HG03103 (cell line): ENCODE measurements at regions not wholly inside any gene's neighbourhood (a gene's known extent, or its start where the extent isn't known, plus 50 kb on each side); places are given as distances from the start of the nearest gene placed in this dataset.

Source experiments
- ATAC-seq: cut with Tn5 transposase; IDR thresholded peaks from one replicate; pipeline ENCODE4 v1.9.1; 2021; ENCODE audit warnings: low read depth; ENCODE audit not compliant: unreplicated experiment

- ATAC-seq, result no peak
Measured at GRCh38 chr10:124305984-124306383, 112.7 kb downstream of the OAT start.

- ATAC-seq, result no peak
Measured at GRCh38 chr10:124305131-124305530, 113.6 kb downstream of the OAT start.

- no peak for ATAC-seq
Measured at GRCh38 chr10:124303662-124304418, 114.9 kb downstream of the OAT start.

GRCh38 chr10:124302951-124303505 lies 115.7 kb downstream of the OAT start:
- no peak for ATAC-seq

GRCh38 chr10:124301736-124302135 lies 117.0 kb downstream of the OAT start:
- no peak for ATAC-seq

- ATAC-seq, result no peak
Measured at GRCh38 chr10:124300735-124301134, 118.0 kb downstream of the OAT start.

GRCh38 chr10:124300224-124300623 lies 118.5 kb downstream of the OAT start:
- no peak for ATAC-seq

- ATAC-seq, result no peak
Measured at GRCh38 chr10:124299696-124300095, 119.0 kb downstream of the OAT start.

GRCh38 chr10:124298891-124299290 lies 119.8 kb downstream of the OAT start:
- no peak for ATAC-seq

GRCh38 chr10:124296813-124297788 lies 121.6 kb downstream of the OAT start:
- no peak for ATAC-seq

- ATAC-seq, result no peak
Measured at GRCh38 chr10:124296121-124296812, 122.5 kb downstream of the OAT start.

- no peak for ATAC-seq
Measured at GRCh38 chr10:124294811-124295770, 123.6 kb downstream of the OAT start.

- no peak for ATAC-seq
Measured at GRCh38 chr10:124293616-124294449, 124.9 kb downstream of the OAT start.

- no peak for ATAC-seq
Measured at GRCh38 chr10:124292911-124293615, 125.7 kb downstream of the OAT start.

GRCh38 chr10:124291001-124291701 lies 127.6 kb downstream of the OAT start:
- no peak for ATAC-seq

- ATAC-seq, result peak; percentile 43
Measured at GRCh38 chr10:124289851-124290795, 128.6 kb downstream of the OAT start.
